DND-41 (cell line): ENCODE measurements at regions not wholly inside any gene's neighbourhood (a gene's known extent, or its start where the extent isn't known, plus 50 kb on each side); places are given as distances from the start of the nearest gene placed in this dataset.

Experiments used
- CTCF ChIP-seq: IDR thresholded peaks from 2 replicates; pipeline ENCODE4 v1.5.1; 2012; ENCODE audit warnings: borderline replicate concordance, low read length, moderate library complexity, mild to moderate bottlenecking; ENCODE audit not compliant: poor library complexity, severe bottlenecking; ENCODE audit errors: extremely low read depth
- EZH2 ChIP-seq: IDR thresholded peaks from 3 replicates; pipeline ENCODE4 v1.6.1; 2012; ENCODE audit warnings: borderline replicate concordance, low read depth, mild to moderate bottlenecking, moderate library complexity, low read length, inconsistent platforms; ENCODE audit not compliant: severe bottlenecking

- TF ChIP-seq CTCF (no peak), EZH2 (no peak)
Observed at GRCh38 chr17:12313786-12314185, 293.1 kb downstream of the MAP2K4 start.
